Astrocyte (in vitro differentiated cells and primary cell): ENCODE measurements at regions not wholly inside any gene's neighbourhood (a gene's known extent, or its start where the extent isn't known, plus 50 kb on each side); places are given as distances from the start of the nearest gene placed in this dataset.

Experiments
- CTCF ChIP-seq: IDR thresholded peaks from 2 replicates; pipeline ENCODE4 v1.5.1; 2011; ENCODE audit warnings: low read depth, mild to moderate bottlenecking, inconsistent platforms, low read length, moderate library complexity; ENCODE audit not compliant: insufficient read depth
- EZH2 ChIP-seq: IDR thresholded peaks from 2 replicates; pipeline ENCODE4 v1.6.1; 2012; ENCODE audit warnings: mild to moderate bottlenecking, low read length, inconsistent platforms; ENCODE audit not compliant: insufficient read depth

GRCh38 chr17:12522743-12523183 lies 142.9 kb upstream of the MYOCD start:
- no peak for TF ChIP-seq CTCF
- TF ChIP-seq EZH2 = no peak
